HG02759 (cell line): ENCODE measurements at regions not wholly inside any gene's neighbourhood (a gene's known extent, or its start where the extent isn't known, plus 50 kb on each side); places are given as distances from the start of the nearest gene placed in this dataset.

Experiments
- ATAC-seq: cut with Tn5 transposase; IDR thresholded peaks from one replicate; pipeline ENCODE4 v1.9.1; 2021; ENCODE audit warnings: mild to moderate bottlenecking, moderate library complexity; ENCODE audit not compliant: unreplicated experiment

DNA sequence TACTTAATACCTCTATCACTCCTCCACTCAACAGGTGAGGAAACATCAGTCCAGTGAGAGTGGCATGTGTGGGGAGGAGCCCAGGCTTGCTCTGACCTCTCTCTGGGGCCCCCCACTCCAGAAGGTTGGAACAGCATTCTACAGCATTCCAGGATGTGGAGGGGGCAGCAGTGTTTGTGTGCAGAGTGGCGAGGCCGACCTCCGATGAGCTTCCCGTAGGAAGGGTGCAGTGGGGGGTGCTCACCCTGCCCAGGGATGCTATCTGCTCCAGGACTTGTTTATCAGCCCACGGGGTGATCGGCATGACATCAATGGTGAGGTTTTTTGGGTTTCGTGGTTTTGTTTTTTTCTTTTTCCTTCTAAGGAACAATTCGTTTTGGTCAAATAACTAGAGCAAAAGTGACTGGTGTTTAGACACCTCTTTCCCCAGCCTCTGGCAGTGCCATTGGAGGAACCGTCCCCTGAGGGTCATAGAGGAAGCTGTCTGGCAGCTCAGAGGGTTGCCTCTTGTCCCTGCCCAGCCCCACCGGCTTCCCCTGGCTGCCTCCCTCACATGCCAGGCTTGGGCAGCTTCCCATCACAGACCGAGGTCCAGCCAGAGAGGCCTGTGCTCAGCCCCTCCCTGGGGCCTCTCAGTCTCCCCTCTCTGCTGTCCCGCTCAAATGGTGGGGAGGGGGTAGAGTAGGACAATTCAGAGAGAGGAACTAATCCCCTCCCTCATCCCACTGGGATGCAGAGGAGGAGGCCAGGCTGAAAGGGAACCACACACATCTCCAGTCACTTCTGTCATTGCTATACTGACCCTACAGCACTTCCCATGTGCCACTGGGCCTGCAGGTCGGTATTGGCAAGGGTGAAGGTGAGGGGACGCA, 96.5 kb downstream of the ZFP36L2 start:
- no peak for ATAC-seq

DNA sequence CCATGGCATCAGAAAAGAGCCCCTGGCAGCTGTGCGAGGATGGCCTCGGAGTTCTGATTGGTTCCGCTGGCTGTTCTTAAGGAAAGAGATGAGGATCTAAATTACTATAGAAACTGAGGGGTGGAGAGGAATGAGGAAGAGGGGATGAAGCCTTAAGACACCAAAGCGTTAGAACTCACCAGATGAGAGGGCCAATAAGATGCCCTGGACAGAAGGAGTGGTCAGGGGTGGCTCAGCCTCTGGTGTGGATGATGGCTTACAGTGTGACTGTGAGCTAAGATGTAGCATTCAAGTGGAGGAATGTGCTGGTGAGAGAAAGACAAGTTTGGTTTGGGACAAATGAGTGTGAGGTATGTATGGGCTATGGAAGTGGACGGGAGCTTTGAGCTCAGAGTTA, 97.8 kb downstream of the ZFP36L2 start:
- no peak for ATAC-seq

DNA sequence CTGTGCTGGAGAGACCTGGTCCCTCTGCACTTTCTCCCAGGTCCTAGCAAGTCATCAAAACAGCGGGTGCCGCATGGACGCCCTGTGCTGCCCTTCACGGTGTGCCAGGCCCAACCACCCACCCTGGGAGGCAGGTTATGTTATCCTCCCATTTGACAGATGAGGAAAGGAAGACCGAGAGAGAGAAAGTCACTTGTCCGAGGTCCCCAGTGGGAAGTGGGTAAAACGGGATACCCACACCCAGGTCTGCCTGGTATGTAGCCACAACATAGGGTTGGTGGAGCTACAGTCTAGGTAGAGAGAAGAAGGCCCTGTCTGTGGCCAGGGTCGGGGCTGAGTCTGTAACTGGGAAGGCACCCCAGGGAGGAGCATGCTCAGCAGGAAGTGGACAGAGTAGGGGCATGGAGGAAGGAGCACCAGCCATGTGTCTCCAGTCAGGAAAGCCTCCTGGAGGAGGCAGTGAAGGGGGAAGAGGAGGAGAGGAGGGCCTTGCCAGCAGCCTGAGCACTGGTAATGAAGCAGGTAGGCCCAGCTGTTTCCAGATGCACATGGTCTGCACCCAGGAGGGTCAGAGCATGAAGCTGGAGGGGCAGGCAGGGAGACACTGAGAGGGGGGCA, 98.4 kb downstream of the ZFP36L2 start:
- ATAC-seq, result no peak

DNA sequence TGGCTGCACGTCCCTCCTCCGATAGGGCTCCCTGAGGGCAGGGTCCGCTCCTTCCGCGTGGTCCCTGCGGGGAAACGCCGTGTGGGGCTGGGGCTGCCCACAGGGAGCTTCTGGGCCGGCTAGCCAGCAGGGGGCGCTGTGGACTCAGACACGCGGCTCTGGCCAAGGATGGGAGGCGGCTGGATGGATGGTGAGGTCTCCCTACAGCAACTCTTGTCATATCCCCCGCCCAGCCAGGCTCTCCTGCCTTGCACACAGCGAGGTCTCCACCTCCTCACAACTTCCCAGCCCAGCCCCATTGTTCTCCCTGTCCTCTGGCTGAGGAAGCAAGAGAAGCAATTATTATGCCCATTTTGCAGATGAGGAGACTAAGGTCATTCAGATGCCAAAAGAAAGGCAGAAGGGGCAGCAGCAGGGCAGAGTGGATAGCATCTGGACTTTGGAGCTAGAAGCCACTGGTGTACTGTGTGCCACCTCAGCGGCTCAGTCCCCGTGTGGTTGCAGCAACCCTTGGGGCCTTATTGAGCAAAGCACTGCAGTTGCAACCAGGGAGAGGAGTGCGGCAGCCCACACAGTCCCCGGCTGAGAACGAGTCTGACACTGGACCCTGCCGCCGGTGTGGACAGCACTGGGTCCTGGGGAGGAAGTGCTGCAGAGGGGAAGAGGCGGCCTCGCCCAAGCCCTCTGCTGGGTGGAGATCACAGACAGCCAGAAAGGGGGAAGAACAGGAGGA, 99.0 kb downstream of the ZFP36L2 start:
- ATAC-seq, result peak; percentile 40

DNA sequence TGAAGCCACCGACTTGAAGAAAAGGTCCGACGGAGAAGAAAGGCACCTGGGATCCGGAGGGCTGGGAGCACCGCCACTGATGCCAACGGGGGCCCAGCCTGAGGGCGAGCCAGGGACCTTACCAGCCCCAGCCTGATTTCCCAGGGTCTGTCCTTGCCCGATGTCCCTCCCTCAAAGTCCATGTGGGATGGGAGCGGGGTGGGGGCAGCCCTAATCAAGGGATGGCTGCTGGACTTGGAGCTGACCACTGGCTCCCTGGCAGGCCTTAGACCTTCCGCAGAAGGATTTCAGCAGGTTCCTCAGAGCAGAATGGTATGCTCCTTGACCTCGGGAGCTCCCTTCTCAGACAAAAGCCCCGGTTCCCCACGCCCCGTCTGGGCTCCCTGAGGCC, 99.6 kb downstream of the ZFP36L2 start:
- no peak for ATAC-seq

DNA sequence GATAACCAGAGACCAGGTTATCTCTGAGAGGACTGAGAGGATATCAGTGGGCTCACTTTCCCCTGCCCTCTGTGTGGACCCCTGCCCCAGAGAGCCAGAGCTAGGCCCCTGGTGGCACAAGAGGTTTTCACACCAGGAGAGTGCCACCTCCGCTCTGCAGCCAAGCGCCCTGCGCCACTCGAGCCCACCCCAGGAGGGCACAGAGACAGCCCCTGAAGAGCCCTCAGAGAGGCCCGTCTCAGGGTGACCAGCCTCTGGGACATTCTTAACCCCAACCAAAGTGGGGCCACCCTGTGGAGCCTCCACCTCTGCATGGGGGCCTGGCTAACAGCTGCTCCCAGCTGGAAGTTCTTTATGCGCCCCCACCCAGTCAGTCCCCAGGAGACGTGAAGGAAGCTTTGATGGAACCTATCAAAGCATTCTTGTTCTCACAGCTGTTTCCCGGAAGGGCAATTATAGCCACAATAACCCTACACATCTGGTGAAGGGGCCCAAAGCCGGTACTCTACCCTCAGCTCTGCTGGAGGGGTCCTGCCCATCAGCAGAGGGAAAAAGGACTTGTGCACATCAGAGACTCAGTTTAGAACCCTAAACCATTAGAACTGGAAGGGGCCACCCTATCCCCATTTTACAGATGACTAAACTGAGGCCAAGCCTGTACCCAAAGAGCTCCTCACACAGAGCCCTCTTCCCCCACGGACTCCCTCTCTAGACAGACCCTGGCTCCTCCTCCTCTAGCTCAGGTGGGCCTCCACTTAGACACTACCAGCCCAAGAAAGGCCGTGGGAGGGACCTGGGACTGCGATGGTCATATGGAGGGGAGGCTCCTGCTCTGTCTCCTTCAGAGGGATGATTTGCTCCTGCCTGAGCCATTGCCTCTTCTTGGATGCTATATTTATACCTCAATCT, 101.1 kb downstream of the ZFP36L2 start:
- no peak for ATAC-seq

DNA sequence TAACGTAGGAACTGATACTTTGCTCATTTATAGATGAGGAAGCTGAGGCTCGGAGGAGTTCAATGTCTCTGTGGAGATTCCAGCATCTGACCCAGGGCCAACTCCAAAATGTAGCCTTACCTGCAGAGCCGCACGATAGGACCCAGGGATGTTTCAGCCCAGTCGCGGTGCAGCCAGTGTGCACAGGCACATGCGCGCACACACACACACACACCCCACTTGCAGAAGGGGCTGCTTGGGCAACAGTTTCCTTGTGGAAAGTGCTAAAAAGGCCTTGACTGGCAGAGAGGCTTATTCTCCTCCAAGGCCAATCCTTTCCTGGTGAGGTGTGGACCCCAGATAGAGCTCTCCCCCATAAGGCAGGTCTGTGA, 101.7 kb downstream of the ZFP36L2 start:
- ATAC-seq, result no peak

DNA sequence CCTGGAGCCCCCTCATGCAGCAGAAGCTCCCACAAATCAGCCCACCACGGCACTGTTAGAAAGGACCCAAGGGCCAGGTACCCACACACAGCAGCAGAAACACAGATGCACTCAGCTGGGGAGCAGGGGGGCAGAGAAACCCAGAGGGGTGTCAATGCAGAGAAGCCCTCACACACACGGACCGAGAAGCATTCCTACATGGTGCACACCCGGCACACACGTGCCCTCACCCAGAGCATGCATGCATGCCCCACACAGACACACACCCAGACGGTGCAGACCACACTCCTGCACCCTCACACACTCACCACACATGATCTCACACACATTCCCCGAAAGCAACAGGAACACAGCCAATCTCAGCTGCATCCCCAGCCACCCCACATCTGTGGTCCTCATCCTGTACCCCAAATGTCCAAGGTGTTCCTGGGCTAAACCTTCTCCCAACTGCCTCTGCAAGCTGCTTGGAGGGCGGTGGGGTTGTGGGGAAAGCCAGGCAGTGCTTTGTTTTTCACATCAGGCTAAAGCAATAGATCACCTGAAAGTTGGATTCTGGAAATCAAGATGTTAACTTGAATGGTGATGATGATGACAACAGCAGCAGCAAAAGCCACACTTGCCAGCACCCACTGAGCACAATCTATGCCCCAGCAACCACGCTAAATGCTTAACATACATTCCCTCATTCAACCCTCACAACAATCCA, 102.3 kb downstream of the ZFP36L2 start:
- no peak for ATAC-seq

DNA sequence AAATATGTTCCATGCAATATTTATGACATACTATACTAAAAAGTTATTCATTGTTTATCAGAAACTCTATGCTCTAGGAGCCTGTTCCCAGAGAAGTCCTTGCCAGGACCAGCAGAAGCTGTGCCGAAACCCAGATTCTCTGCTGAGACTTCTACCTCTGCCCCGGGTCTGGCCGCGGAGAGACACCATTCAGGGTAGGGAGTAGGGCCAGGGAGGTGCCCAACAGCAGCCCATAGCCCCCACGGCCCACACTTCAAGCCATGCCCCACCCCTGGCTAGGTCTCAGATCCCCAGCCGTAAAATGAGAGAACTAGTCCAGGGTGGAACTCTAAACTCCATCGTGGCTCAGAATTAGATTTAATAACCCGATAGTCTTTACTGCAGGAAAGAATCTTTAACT, 102.9 kb downstream of the ZFP36L2 start:
- ATAC-seq, result no peak

DNA sequence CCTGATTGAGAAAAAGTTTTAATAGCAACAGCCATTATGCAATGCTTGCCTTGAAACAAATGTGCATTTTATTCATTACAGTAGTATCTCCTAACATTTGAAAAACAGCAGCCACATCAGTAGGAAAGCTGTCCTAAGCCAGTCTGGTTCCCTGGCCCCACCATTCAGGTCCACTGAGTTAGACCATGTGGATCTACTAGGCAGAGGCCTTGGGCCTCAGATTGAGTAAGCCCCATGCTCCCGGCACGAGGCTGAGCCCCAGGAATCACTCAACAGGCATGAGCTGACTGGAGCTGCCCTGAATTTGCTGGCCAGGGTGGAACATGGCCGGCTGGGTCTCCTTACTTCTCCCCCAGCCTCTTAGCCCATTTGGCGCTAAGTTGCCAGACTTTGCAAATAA, 103.4 kb downstream of the ZFP36L2 start:
- ATAC-seq, result no peak

DNA sequence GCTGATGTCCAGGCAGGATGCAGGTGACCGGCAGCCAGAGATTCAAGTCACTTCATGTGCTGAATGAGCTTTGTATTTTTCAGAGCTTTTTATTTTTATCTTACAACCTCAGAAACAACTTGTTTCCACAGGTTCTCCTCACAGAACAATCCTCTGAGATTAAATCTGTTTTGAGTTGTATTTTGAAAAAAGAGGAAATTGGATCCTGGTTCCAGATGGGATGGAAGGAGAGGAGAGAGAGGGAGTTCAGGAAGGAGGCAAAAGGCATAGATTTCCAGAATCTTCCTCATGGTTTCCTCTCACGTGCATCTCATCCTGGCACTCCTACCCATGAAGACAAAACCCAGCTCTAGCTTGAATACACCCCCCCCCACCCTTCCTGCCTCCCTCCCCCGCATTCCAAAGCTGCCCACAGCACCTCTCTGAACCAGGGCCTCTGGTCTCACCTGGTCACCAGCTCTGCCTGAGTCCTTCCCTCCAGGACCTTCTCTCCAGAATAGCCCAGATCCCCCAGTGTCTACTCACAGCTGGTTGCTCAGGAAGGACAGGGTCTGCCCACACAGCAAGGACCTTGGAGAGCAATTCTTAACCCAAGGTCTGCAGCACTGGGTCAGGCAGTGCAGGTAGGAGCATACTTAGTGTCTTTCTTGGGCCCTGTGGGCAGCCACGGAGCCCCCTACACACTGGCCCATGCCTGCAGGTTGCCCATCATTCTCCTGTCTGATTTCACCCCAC, 104.7 kb downstream of the ZFP36L2 start:
- ATAC-seq, result no peak

DNA sequence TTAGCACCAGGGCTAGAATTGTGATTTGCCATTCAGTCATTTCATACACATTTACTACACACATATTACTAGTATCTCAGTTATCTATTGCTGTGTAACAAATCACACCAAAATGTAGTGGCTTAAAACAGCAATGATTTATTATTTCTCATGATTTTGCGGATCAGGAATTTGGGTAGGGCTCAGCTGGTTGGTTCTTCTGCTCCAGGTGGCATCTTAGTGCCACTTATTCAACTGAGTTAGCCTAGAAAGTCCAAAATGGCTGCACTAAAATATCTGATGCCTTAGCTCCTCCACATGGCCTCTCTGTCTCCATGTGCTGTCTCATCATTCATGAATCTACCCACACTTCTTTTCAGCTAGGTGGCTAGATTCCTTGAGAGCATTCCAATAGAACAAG, 107.1 kb downstream of the ZFP36L2 start:
- ATAC-seq, result no peak

DNA sequence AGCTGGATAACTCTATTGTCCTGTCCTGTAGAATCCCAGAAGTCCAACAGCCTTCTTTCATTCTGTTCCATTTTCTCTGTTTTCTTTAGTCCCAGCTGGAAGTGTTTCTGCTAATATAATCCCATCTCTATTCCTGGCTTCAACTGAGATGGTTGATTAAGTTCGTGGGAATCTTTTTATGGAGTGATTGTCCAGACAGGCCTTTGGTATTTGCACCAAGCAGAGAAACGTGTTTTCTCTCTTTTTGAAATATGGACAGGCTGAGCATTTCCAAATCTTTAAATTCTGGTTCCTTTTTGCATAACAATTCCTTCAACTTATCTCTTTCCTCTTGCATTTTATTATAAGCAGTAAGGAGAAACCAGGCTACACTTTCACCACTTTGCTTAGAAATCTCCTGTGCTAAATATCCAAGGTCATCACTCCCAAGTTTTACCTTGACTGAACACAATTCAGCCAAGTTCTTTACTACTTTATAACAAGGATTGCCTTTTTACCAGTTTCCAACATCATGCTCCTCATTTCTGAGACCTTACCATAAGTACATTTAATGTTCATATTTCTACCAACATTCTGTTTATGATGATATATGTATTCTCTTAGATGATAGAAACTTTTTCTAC, 108.8 kb downstream of the ZFP36L2 start:
- no peak for ATAC-seq

DNA sequence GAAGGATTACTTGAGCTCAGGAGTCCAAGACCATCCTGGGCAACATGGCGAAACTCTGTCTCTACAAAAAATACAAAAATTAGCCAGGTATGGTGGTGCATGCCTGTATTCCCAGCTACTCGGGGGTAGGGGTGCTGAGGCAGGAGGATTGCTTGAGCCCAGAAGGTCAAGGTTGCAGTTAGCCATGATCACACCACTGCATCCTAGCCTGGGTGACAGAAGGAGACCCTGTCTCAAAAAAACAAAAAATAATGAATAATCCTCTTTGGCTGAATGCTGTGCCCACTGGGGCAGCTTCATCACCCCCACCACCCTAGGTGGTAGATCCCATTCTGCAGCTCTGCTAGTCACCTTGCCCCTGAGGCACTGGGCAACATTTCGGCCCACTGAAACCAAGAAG, 109.4 kb downstream of the ZFP36L2 start:
- no peak for ATAC-seq

DNA sequence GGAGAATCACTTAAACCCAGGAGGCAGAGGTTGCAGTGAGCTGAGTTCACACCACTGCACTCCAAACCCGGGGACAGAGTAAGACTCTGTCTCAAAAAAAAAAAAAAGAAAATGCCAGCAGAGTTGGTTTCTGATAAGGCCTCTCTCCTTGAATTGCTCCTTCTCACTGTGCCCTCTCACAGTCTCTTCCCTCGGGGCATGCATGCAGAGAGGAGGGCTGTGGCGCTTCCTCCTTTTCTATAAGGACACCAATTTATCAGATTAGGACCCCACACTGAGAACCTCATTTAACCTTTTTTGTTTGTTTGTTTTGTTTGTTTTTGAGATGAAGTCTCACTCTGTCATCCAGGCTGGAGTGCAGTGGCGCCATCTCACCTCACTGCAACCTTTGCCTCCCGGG, 110.5 kb downstream of the ZFP36L2 start:
- no peak for ATAC-seq

DNA sequence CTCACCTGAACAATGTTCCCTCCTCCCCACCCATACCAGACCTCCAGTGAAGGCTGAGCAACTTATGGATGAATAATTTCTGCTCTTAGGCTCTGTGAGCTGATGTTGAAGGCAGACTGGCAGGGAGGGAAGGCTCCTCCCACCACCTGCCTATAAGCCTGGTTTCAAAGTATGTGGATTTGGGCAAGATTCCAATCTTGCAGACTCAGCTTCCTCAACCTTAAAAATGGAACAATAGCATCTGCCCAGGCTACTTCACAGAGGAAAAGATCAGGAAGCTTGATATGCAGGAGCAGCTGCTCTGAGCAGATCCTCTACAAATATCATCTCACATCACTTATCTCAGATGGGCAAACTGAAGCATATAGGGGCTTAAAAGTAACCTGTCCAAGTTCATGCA, 112.2 kb downstream of the ZFP36L2 start:
- no peak for ATAC-seq

DNA sequence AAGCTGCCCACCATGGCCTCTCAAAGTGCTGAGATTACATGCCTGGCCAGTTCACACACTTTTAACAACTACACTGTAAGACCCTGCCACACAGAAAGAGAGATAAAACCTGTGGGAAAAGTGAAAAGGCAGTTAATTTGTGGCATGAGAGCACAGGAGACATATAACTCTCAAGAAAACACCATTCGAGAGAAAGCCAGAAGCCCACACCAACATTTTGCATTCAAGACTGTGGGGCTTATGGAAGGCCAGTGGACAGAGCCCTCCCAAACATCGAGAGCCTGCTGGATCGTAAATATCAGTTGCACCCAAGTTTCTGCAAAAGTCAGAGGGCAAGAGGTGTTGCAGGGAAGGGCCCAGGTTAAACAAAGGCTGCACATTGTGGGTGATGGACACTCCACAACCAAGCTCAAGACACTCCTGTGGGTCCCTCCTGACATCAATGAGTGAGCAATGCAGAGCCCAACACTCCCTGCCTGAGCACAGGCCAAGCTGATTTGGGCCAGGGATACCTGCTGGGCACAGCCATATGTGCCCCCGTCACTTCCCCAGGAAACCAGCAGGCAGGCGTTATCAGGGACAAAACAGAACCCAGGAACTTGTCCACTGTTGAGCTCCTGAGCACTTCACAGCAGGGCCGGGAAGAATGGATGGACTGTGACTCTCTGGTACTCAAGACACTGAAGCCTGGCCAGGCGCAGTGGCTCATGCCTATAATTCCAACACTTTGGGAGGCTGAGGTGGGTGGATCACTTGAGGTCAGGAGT, 114.4 kb downstream of the ZFP36L2 start:
- no peak for ATAC-seq

DNA sequence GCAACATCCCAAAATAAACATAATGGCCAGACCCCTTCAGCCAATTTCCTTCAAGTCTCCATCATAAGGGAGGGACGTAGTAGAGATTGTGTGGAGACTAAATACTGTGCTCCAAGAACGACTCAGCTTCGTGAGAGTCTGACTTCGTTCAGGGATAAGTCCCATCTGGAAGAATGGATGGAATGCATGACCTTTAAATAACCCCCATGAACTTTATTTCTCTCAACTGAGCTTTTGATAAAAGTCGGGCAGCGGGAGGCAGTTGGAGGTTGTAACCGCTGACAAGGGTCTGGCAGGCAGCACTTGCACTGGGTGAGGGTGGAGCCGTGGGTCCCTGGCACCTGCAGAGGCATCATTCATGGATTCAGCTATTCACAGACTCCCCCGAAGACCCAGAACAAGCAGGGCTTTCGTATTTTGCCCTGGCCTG, 115.9 kb downstream of the ZFP36L2 start:
- no peak for ATAC-seq
